NCI-H774 (cell line): ENCODE measurements at regions not wholly inside any gene's neighbourhood (a gene's known extent, or its start where the extent isn't known, plus 50 kb on each side); places are given as distances from the start of the nearest gene placed in this dataset.

Experiments used
- DNase-seq: peaks from one replicate; lab custom pipeline; 2025; lab: John Stamatoyannopoulos, UW

DNA sequence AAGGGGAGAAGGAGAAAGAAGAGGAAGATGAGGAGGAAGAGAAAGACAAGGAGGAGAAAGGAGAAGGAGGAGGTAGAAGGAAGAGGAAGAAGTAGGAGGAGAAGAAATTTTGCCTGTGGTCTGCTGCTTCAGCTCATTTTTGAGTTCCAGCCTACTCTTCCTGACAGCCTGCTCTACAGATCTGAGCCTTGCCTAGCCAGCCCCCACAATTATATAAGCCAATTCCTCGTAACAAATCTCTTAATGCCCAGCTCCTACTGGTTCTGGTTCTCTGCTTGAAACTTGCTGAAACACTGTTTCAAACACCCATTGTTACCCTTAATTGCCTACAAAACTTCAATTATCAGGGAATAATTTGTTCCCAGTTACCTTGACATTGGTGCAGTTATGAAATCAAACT lies 1014.2 kb upstream of the CELF4 start:
- no peak for DNase-seq

DNA sequence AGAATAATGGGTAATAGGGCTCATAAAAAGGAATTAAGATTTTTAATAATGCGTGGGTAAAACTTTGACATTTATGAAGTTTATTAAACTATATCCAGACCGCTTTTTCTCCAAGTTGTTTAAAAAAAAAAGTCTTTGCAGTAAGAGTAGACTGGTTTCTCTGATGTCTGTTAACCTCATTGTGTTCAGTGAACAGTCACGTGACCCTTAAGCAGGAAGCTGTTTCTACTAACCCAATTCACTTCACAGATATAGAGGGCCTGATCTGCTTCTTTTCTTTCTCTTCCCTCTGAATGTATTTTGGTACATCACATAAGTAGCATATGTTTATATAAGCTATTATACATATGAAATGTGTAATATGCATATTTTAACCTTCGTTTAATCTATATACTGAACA lies 1011.3 kb upstream of the CELF4 start:
- DNase-seq, result no peak

DNA sequence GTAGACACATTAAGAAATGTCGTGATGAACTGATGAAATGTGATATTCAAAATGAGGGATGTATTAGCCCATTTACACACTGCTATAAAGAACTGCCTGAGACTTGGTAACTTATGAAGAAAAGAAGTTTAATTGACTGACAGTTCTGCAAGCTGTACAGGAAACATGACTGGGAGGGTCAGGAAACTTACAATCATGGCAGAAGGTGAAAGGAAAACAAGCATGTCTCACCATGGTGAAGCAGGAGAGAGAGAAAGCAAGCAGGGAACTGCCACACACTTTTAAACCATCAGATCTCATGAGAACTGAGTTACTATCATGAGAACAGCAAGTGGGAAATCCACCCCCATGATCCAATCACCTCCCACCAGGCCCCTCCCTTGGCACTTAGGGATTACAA lies 1010.8 kb upstream of the CELF4 start:
- DNase-seq, result no peak

DNA sequence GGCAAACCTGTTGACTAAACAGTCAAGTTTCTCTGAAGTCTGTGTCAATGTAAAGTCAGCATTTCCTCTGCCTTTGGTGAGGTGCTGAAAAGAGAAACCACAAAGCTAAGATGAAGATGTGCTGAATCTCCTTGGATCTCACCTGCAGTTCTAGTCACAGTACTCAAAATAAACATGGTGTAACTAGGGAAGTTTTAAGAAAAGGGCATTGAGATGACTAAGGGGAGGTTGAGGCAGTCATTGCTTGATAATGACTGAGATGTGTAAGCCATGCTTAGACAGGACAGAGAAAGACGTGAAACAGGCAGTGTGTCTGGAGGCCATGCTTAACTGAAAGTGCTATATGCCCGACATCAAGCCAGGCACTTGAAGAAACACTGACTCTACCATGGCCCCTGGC lies 1010.0 kb upstream of the CELF4 start:
- DNase-seq, result no peak

DNA sequence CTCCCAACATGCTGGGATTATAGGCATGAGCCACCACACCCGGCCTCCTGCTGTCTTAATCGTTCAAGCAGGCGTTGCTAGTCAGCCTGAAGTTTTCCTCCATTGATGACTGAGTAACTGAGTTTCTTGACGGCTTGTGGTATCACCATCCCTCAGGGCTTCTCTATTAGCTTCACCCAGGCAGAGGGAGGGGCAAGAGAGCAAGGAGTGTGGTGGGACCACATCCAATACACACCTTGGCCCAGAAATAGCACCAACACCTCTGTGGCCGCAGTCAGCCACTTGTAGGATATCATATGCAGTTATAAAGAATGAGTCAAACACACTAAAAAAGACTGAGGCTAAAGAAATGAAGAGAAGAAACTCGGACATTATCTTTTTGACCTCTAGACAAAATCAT lies 1009.4 kb upstream of the CELF4 start:
- no peak for DNase-seq

DNA sequence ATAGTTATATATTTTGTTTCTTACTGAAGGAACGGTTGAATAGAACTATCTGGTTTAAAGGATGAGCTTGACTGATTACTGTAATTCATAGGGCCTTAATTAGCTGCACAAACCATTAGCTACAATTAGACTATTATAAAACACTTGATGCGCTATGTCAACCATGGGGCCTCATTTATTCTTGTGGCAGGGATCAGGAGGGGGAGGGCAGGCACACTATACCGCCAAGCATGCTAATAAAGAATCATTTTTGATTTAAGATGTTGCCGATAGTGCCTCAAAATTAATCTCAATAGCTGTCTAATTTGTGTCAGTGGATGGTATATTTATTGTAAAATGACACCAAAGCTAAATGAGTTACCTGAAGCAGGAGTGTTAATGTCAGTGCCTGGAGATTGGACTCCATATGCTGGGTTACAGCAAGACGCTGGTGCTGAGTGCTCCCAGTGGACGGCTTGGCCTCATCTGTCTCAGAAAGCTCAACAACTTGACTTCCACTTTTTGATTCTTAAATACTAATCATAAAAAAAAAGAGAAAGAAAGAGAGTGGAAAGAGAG lies 1007.0 kb upstream of the CELF4 start:
- no peak for DNase-seq

DNA sequence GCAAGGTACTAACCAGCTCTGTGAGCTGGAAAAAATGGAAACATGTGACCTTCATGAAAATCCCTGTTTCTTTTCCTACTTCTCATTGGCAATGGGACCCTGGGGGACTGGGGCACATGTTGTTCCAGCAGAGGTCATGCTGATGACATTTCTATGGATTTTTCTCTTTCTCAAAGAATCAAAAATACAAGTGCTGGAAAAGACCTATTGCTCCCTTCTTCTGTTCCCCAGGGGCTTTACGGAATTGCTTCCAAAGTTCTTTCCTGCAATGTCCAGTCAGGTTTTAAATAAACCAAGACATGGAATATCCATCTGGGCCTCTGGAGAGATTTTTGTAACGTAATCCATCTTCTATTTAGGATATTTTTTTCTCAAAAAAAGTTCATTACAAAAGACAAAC lies 1006.1 kb upstream of the CELF4 start:
- no peak for DNase-seq

DNA sequence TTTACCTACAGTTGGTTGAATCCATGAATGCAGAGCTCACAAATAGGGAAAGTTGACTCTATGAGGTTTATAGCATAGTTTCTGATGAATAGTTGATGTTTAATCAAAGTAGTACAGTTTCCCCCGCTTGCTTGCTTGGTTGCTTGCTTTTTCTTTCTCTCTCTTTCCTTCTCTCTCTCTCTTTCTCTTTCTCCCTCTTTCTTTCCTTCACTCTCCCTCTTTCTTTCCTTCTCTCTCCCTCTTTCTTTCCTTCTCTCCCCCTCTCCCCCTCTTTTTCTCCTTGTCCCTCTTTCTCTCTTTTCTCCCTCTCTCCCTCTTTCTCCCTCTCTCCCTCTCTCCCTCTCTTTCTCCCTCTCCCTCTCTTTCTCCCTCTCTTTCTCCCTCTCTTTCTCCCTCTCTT lies 999.9 kb upstream of the CELF4 start:
- DNase-seq, result no peak

DNA sequence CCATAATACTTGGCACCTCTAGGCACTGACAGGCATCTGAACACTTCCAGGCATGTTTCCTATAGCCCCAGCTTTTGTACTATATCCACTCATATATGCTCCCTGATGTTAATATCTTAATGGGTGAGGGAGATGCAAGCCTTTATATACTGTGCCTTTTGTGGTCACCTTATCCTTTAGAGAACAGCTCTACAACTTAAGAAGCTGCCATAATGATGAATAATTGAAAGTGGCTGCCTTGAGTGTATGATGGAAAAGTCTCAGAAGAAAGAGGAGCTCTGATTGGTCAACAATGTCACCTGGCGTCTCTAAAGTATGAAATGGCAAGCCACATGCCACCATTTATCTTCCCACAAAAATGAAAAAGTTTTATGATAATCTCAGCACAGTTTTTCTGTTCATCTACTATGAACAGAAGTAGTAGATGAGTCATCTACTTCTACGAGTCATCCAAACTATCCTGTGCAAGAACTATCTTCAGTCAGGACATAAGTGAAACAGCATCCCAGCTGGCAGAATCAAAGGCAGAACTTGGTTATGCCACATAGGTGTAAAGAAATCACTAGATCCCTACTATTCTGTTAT lies 997.9 kb upstream of the CELF4 start:
- no peak for DNase-seq

DNA sequence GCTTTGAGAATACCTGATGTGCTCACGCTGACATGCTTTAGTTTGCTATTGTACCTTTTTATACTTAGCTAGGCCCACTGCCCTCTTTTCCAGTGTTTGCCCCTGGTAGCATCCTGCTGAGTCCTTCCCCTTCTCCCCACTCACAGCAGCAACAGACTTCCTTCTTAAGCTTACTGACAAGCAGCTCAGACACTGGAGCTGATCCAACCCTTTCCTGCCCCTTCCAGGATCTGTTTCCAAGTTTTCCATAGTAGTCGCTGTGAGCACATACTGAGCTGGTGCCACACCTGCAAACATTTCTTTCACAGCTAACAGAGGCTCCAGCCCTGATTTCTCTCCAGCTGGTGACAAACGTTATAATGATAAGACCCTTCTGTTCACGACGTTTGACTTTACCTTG lies 991.4 kb upstream of the CELF4 start:
- DNase-seq, result no peak

DNA sequence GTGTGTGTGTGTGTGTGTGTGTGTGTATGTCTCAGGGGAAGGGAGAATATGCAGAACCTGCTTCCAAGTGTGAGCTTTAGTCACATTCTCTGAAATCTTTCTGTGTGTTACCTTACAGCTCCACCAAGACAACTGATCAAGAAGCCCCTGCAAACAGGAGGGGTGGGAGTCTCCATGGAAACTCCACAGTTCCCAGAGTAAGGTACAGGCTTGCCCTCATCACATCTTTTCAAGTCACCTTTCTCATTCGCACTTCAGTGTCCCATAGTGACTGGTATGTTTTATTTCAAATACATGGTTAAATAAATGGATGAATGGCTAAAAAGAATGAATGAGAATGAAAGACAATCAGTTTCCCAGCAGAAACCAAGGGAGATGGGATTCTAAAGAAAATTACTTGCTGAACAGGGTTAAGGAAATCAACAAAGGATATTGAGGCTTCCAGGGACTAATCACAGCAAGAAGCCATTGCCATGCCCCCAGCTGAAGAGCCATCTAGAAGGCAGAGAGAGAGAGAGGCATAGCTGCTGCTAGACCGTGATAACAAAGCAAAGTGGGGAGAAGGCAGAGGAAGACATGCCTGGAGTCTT lies 987.2 kb upstream of the CELF4 start:
- DNase-seq, result no peak

DNA sequence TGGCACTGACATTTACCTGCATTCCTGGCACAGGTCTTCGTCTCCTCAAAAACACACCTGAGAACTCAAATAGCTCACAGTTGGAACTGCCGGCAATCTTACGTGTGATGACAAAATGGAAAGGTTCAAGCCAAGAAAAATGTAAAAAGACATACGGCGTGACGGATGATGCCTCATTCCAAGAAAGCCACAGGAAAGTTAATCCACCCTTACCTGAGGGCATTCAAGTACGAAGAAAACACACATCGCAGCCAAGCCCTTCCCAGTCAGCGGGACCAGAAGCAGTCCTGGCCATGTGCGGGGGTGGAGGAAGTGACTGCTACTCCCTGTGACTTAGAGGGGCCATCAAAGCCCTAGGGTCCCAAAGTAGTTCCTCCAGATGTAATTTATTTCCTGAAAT lies 986.3 kb upstream of the CELF4 start:
- no peak for DNase-seq

DNA sequence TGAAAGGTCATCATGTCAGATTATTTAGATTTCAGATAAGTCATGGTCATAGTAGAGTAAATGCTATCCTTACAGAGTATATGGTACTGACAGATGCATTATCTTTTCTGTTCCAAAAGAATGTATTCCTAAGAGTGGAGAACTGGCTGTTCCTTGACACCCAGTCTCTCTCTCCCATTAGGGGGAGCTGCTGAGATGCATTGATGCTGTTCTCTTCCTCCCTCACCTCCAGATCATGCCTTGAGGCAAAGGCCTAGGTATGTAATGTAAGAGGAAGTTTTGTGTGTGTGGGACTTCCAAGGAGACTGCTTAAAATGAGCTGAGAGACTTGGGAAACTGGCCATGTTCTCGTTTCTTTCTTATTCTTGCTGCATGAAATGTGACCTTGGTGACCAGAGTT lies 979.5 kb upstream of the CELF4 start:
- DNase-seq, result no peak

DNA sequence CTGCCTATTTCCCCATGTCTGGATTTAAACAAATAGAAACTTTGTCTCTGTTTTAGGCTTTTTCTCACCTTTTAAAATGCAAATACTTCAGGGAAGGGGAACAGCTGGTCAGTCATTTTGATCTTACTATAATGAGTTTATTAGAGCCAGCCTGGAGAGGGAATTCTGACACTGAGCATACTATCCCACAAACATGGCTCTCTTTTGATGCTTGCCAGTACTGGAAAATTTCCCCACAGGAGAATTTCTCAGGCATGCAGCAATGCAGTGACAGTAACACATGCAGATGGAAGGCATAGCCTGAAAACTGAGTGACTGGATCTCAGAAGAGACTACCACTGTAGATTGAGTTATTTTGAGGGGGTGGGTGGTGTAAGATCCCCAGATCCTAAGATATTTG lies 974.3 kb upstream of the CELF4 start:
- no peak for DNase-seq

DNA sequence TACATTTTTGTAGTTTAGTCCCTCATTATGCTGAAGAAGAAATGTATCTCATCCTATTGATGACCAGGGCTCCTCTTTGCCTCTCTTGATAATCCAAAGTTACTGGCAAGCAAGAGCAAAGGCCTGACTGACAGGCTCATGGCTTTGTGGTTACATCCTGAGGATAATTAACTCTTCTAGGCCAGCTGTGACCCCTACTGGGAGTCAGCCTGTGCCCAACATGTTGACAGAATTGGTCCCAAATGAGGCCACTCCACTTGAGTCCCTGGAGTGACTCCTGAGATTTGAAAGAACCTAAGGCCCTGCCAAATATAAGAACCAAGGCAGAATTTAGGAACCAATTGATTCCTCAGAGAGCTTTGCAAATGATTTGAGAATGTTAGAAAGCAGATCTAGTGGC lies 973.8 kb upstream of the CELF4 start:
- no peak for DNase-seq

DNA sequence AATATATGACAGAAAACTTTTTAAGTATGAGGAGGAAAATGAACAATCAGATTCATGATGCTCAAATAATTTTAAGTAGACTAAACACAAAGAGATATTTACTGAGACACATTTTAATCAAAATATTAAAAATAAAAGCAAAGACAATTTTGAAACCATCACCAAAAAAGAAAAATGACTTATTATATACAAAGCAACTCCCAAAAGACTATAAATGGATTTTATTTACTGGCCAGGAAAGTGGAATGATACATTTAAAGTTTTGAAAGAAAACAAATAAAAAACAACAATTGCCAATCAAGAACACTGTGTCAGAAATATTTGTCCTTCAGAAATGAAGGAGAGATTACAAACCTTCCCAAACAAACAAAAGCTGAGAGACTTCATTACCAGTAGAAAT lies 968.5 kb upstream of the CELF4 start:
- no peak for DNase-seq

DNA sequence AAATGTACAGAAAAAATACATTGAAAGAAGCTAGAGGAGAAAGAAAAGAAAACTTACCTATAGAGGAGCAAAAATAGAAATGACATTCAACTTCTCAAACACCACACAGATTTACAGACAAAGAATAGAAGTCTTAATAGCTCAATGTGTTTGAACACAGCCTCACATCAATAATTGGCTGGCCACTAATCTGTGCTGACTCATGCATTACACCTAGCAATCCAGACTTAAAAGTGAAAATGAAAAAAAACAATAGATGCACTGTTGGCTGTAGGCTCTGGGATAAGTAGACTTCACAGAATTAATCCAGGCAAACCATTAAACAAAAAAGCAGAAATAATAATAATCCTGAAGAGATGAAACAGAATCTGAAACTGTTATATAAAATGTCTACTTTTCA lies 961.3 kb upstream of the CELF4 start:
- no peak for DNase-seq

DNA sequence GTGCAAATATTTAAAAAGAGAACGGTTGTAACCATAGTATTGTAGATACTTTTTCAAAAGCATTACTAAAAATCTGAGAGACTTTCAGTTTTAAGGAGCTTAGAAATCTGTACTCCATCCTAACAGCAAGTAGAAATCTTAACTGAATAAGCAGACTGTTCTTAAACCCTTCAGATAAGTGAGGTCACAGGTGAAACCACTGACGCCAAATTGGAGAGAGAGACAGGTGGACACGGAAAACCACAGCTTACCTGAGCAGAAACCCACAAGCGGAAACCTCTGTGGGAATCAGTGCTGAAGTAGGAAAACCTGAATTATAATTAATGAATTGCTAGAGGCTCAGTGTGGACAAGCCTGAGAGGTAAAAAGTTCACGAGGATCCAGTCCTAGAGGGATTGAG lies 959.4 kb upstream of the CELF4 start:
- no peak for DNase-seq

DNA sequence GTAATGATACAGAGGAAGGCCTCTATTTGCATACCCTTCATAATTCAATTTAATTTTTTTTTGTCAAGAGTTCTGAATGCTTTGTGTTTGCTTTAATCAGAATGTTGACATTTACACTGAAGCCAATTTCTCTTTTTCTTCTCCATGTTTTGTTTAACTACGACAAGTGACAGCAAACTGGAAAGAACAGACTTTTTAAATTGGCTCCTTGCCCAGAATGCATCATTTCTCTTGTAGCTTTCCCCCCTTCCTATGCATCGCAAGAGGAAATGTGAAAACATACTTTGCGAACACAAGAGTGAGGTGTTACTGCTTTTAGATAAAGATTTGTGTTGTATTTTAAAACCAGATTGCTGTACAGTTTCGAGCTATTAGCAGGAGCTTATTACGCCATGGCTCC lies 955.2 kb upstream of the CELF4 start:
- DNase-seq, result peak; percentile 53

DNA sequence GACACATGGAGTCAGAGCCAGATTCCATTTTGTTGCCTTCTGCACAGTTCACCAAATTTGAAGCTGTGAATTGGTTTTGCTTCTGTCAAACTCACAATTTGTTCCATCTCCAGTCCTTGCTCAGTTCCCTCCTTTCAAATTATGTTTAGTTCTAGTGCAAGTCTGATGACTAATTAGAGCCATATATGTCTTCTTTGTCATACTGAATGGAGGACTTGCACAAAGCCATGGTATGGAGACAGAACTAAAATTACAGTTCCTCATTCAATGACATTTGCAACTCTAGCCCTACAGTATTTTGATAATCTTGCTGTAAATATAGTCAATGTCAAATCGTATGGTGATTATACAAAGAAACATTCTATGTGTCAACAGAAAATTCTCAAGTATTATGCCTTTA lies 936.9 kb upstream of the CELF4 start:
- no peak for DNase-seq

DNA sequence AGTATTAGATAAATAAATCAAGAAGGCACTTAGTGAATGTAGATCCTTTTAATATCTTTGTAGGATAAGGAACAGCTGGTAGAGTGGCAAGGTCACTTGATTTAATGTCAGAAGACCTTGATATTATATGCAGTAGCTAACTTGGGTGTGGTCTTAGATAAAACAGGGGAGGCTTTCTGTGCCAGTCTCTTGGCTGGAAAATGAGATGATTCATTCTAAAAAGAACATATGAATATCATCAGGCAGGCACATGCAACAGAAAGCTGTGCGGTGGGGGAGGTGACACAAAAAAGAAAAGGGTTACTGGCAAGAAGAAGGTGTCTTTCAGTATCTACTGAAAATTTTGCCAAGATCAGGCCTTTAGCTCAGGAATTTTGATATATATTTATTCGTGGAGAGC lies 931.7 kb upstream of the CELF4 start:
- DNase-seq, result no peak

DNA sequence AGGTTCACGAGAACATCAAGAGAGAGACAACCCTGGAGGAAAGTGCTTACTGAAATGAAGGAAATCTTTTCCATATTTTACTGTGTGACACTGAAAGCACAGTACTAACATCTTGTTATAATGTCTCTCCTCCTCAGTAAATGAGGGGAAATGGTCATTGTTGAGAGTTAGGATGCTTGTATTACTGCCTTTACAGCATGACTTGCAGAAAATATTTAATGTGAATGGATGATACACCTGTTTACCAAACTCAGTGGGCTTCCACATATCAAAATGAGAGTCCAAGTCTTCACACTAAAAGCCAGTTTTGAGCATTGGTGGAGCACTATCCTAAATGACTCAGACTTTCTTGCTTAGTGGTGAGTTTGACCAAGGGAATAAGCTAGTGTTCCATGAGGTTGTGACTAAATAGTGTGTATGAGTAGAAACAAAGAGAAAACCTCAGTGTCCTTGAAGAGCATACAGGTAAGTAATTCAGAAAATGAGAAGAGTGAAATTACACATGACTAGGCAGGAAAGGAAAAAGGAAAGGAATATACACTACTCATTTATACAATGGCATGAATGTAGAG lies 930.7 kb upstream of the CELF4 start:
- DNase-seq, result no peak

DNA sequence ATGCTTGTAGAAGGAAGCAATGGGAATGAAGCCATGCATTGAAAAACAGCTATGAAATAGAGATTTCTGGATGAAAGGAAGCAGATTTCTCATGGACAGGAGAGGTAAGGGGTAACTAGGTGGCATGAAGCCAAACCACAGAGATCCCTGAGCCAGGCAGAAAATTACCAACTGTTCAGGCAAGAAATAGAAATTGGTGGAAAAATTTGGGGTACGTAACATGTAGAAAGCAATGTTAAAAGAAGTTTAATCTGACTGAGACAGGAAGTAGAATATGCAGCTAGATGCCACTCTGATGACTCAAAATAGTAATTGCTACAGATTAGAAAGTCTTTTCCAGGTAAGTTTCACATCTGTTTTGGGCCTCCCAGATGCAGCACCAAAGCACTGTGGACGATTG lies 928.5 kb upstream of the CELF4 start:
- no peak for DNase-seq

DNA sequence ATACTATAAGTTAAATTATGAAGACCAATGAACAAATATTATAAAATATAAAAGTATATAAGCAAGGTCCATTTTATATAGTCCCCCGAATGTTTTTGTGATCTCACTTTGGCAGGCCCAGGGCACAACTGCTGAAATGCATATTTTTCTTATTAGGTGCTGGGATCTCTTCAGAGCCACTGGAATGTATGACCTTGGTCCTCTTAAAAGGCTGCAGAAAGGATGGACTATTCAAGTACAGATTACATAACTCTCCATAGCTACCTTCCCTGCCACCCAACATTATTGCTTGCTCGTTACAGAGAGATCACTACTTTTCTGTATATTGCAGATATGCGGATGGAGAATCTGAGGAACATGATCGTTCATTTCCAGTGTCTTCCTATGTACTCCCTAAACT lies 925.6 kb upstream of the CELF4 start:
- no peak for DNase-seq
